OCI-LY3 (cell line): ENCODE measurements at regions not wholly inside any gene's neighbourhood (a gene's known extent, or its start where the extent isn't known, plus 50 kb on each side); places are given as distances from the start of the nearest gene placed in this dataset.

Experiments used
- CTCF ChIP-seq: fragments of 200-600, 300-600 bp; sonication (generic); IDR thresholded peaks from 2 replicates; pipeline ENCODE4 v1.5.1; 2014; ENCODE audit warnings: antibody characterized with exemption, low read length, low read depth
- EZH2phosphoT487 ChIP-seq: fragments of 200-600 bp; shearing (Covaris generic); IDR thresholded peaks from 2 replicates; pipeline ENCODE4 v1.6.1; 2018; ENCODE audit warnings: antibody characterized with exemption, mixed run types, low read depth

GRCh38 chr11:80862011-80862410, 1421.2 kb upstream of the TENM4 start:
- TF ChIP-seq CTCF (no peak), EZH2phosphoT487 (no peak)
